Gastrocnemius medialis (tissue), 4 donors: ENCODE measurements at regions not wholly inside any gene's neighbourhood (a gene's known extent, or its start where the extent isn't known, plus 50 kb on each side); places are given as distances from the start of the nearest gene placed in this dataset.
"Not testable (repeated sequence)": the region's sequence is repeated elsewhere in the genome, so short reads cannot be mapped to it uniquely, and the experiment has no call there.

Experiments used
- ATAC-seq, 2 donors: fragments of 150-250 bp; one replicate each; pipeline ENCODE4 v1.9.1; 2016
- DNase-seq, 2 donors: peaks; one replicate each; pipeline ENCODE4 v3.0.0-alpha.2; 2019
- H3K27ac ChIP-seq, 4 donors: fragments of 200-600 bp; sonication (generic); 1 replicate in 1 of 4; 2 replicates in 3 of 4; pipeline ENCODE4 v1.5.1; 2016 to 2018; ENCODE audit warnings: mild to moderate bottlenecking in 2 of 4, moderate library complexity in 1 of 4
- H3K27me3 ChIP-seq, 3 donors: fragments of 200-600 bp; sonication (generic) in 2 of 3; 1 replicate in 1 of 3; 2 replicates in 2 of 3; pipeline versions ENCODE4 v1.5.1 to v1.6.0; 2016 to 2019; ENCODE audit warnings: mild to moderate bottlenecking in 1 of 3, moderate library complexity in 1 of 3
- H3K36me3 ChIP-seq, 2 donors: fragments of 200-600 bp; sonication (generic) in 1 of 2; one replicate each; pipeline ENCODE4 v1.5.1; 2017 to 2018
- H3K4me1 ChIP-seq, 2 donors: fragments of 200-600 bp; sonication (generic) in 1 of 2; one replicate each; pipeline ENCODE4 v1.5.1; 2016 to 2017; ENCODE audit warnings: mild to moderate bottlenecking in 2 of 2
- H3K4me3 ChIP-seq, 4 donors: fragments of 200-600 bp; sonication (generic) in 3 of 4; 1 replicate in 1 of 4; 2 replicates in 3 of 4; pipeline ENCODE4 v1.5.1; 2016 to 2019; ENCODE audit warnings: mild to moderate bottlenecking in 2 of 4
- H3K9me3 ChIP-seq, 3 donors: fragments of 200-600 bp; sonication (generic) in 2 of 3; 1 replicate in 1 of 3; 2 replicates in 2 of 3; pipeline ENCODE4 v1.5.1; 2016 to 2019
- CTCF ChIP-seq, 5 experiments: fragments of 450-650 bp in 3 of 5; fragments of 200-600 bp in 2 of 5; sonication (generic) in 2 of 5; IDR thresholded peaks in 4 of 5; conservative IDR thresholded peaks in 1 of 5; 1 replicate in 4 of 5; 2 replicates in 1 of 5; pipeline ENCODE4 v1.5.1; 2016 to 2019; ENCODE audit warnings: antibody characterized with exemption in 5 of 5, mild to moderate bottlenecking in 3 of 5, moderate library complexity in 3 of 5
- POLR2A ChIP-seq, 2 donors: fragments of 450-650 bp; IDR thresholded peaks; one replicate each; pipeline ENCODE4 v1.6.1; 2017; ENCODE audit warnings: antibody characterized with exemption in 2 of 2, mild to moderate bottlenecking in 2 of 2, moderate library complexity in 2 of 2
- in situ Hi-C, 4 donors: fragments of 200-750 bp; cut with MboI; loops; one replicate each; pipeline versions ENCODE4 v1.15.0 to v1.8.0; 2017; ENCODE audit warnings: low sequenced_read_pairs in 4 of 4
- intact Hi-C: fragments of 100-400 bp; cut with DNase I; formaldehyde crosslinking; loops from one replicate; pipeline ENCODE4 v1.15.1; 2023; ENCODE audit warnings: low total_unique reads

- Histone ChIP-seq H3K27me3 (no peaks in the 10 kb centered on the region), H3K27ac (no peak overlapping the region), H3K4me3 (no peak overlapping the region), H3K36me3 (peaks cover 0 to 5% of the 10 kb centered on the region in 2 donors), H3K4me1 (no peaks in the 10 kb centered on the region), H3K9me3 (no peaks in the 10 kb centered on the region)
- DNase-seq (no peak), ATAC-seq (no peak)
- intact Hi-C loops (no loop called here), in situ Hi-C loops (no loop called here)
- no peak for TF ChIP-seq POLR2A (IDR thresholded peaks at IDR 0.05)
- no peak for TF ChIP-seq CTCF (IDR thresholded peaks at IDR 0.05 in 4 of 5, conservative IDR thresholded peaks at IDR 0.05 in 1 of 5)
These were observed 213.1 kb upstream of the POU5F2 start for GRCh38 chr5:93954421-93955069.

- Histone ChIP-seq H3K4me3 (no peak overlapping the region), H3K36me3 (peaks cover 0 to 5% of the 10 kb centered on the region in 2 donors), H3K27me3 (no peaks in the 10 kb centered on the region), H3K9me3 (no peaks in the 10 kb centered on the region), H3K4me1 (no peaks in the 10 kb centered on the region), H3K27ac (no peak overlapping the region)
- TF ChIP-seq POLR2A (IDR thresholded peaks at IDR 0.05): no peak
- TF ChIP-seq CTCF (IDR thresholded peaks at IDR 0.05 in 4 of 5, conservative IDR thresholded peaks at IDR 0.05 in 1 of 5): no peak
- ATAC-seq: no peak
- DNase-seq: no peak
- intact Hi-C loops: no loop called here
- in situ Hi-C loops: no loop called here
These were observed 212.0 kb upstream of the POU5F2 start for GRCh38 chr5:93953442-93953841.

DNA sequence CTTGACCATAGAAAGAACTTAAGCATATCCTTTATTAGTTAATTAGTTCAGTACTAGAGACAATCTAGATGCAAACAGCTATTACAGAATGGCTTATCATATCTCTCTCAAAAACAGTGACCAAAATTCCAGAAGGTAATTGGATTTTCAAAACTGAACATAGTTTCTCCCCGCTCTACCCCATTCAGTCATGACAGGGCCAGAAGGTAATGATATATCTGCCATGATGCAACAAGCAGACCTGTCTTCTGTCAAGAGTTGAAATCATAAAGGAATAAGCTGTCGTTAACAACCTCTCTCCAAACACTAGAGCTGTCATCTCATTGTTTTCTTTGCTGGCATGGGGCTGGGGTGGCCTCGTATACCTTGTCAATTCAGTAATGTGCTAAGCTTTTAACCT is 200.5 kb upstream of the POU5F2 start:
- TF ChIP-seq CTCF (IDR thresholded peaks at IDR 0.05 in 4 of 5, conservative IDR thresholded peaks at IDR 0.05 in 1 of 5) (no peak), POLR2A (IDR thresholded peaks at IDR 0.05) (no peak)
- in situ Hi-C loops: no loop called here

DNA sequence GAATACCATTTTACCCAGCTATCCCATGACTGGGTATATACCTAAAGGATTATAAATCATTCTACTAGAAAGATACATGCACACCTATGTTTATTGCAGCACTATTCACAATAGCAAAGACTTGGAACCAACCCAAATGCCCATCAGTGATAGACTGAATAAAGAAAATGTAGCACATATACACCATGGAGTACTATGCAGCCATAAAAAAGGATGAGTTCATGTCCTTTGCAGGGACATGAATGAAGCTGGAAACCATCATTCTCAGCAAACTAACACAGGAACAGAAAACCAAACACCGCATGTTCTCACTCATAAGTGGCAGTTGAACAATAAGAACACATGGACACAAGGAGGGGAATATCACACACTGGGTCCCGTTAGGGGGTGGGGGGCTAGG is 191.9 kb upstream of the POU5F2 start:
- H3K27me3 ChIP-seq, H3K36me3 ChIP-seq, DNase-seq, ATAC-seq, H3K9me3 ChIP-seq, in situ Hi-C loops, intact Hi-C loops, H3K4me1 ChIP-seq, H3K4me3 ChIP-seq, H3K27ac ChIP-seq: not testable (repeated sequence)

More for the DNA sequence above, 200.5 kb upstream of the POU5F2 start:
- ATAC-seq (no peak), DNase-seq (no peak)
- Histone ChIP-seq H3K4me1 (no peaks in the 10 kb centered on the region), H3K27ac (no peak overlapping the region), H3K4me3 (no peak overlapping the region), H3K36me3 (no peaks in the 10 kb centered on the region), H3K9me3 (no peaks in the 10 kb centered on the region), H3K27me3 (no peaks in the 10 kb centered on the region)
- intact Hi-C loops: no loop called here

DNA sequence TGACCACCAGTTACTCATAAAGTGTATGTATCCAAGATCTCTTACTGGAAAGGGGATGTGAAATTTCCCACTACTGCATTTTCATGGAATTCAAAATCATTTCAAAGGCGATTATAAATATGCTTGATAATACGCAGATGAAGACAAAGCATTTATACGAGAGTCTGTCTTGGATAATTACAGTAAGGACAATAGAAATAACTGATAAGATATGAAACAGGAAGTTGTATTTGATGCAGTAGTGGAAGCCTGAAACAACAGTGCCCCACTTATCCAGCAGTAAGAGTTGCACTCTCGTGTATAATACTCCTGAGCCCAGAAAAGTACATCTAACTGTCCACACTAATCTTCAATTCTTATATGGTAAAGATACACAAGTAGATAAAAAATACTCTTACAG is 188.7 kb upstream of the POU5F2 start:
- intact Hi-C loops: no loop called here
- H3K4me1 ChIP-seq: no peaks in the 10 kb centered on the region
- no peak for ATAC-seq
- no peak for DNase-seq
- in situ Hi-C loops: no loop called here
- no peak overlapping the region for H3K4me3 ChIP-seq
- H3K27ac ChIP-seq: no peak overlapping the region
- H3K9me3 ChIP-seq: no peaks in the 10 kb centered on the region
- TF ChIP-seq CTCF (IDR thresholded peaks at IDR 0.05 in 4 of 5, conservative IDR thresholded peaks at IDR 0.05 in 1 of 5) (no peak), POLR2A (IDR thresholded peaks at IDR 0.05) (no peak)
- H3K36me3 ChIP-seq: no peaks in the 10 kb centered on the region
- H3K27me3 ChIP-seq: no peaks in the 10 kb centered on the region
